Neuronal stem cell (in vitro differentiated cells): ENCODE measurements at regions not wholly inside any gene's neighbourhood (a gene's known extent, or its start where the extent isn't known, plus 50 kb on each side); places are given as distances from the start of the nearest gene placed in this dataset.

Experiments used
- DNase-seq: peaks from one replicate; pipeline ENCODE4 v3.0.0-alpha.2; 2013; ENCODE audit warnings: low spot score
- H2AFZ ChIP-seq: one replicate; pipeline ENCODE4 v1.6.1; 2013; ENCODE audit warnings: mild to moderate bottlenecking, low read length, inconsistent platforms
- H2AK5ac ChIP-seq: 2 replicates; pipeline ENCODE4 v1.6.1; 2013; ENCODE audit warnings: low read depth, mild to moderate bottlenecking, inconsistent platforms, low read length, moderate library complexity, mixed read lengths
- H2BK120ac ChIP-seq: 2 replicates; pipeline ENCODE4 v1.6.1; 2013; ENCODE audit warnings: low read depth, mild to moderate bottlenecking, inconsistent platforms, low read length, moderate library complexity, mixed read lengths
- H2BK12ac ChIP-seq: one replicate; pipeline ENCODE4 v1.6.1; 2013; ENCODE audit warnings: low read length, inconsistent platforms
- H2BK15ac ChIP-seq: 2 replicates; pipeline ENCODE4 v1.6.1; 2013; ENCODE audit warnings: mild to moderate bottlenecking, low read length, inconsistent platforms, mixed read lengths
- H2BK5ac ChIP-seq: one replicate; pipeline ENCODE4 v1.6.1; 2013; ENCODE audit warnings: inconsistent platforms, mild to moderate bottlenecking, low read length, moderate library complexity
- H3K14ac ChIP-seq: one replicate; pipeline ENCODE4 v1.6.1; 2013; ENCODE audit warnings: low read length, inconsistent platforms
- H3K18ac ChIP-seq: 2 replicates; pipeline ENCODE4 v1.6.1; 2013; ENCODE audit warnings: low read length, inconsistent platforms
- H3K23ac ChIP-seq: 2 replicates; pipeline ENCODE4 v1.6.1; 2013; ENCODE audit warnings: low read depth, mild to moderate bottlenecking, mixed read lengths, low read length, inconsistent platforms; ENCODE audit not compliant: poor library complexity
- H3K27ac ChIP-seq: replicated peaks from 3 replicates; pipeline ENCODE4 v1.5.1; 2013; ENCODE audit warnings: low read length, inconsistent platforms
- H3K27me3 ChIP-seq, 3 experiments: 2 replicates each; pipeline ENCODE4 v1.6.1; 2013; ENCODE audit warnings: low read length in 3 of 3, mild to moderate bottlenecking in 2 of 3, inconsistent platforms in 1 of 3, low read depth in 1 of 3, mixed read lengths in 1 of 3, moderate library complexity in 1 of 3; ENCODE audit not compliant: control insufficient read depth in 3 of 3, insufficient read depth in 3 of 3
- H3K36me3 ChIP-seq, 2 donors: replicated peaks in 1 of 2; 2 replicates each; pipeline ENCODE4 v1.6.1; 2013; ENCODE audit warnings: low read length in 2 of 2; ENCODE audit not compliant: control insufficient read depth in 2 of 2, insufficient read depth in 2 of 2
- H3K4ac ChIP-seq: 2 replicates; pipeline ENCODE4 v1.6.1; 2013; ENCODE audit warnings: inconsistent platforms, mild to moderate bottlenecking, low read length, moderate library complexity
- H3K4me1 ChIP-seq, 2 donors: 1 replicate in 1 of 2; 2 replicates in 1 of 2; pipeline ENCODE4 v1.6.1; 2013; ENCODE audit warnings: low read length in 2 of 2, low read depth in 1 of 2; ENCODE audit not compliant: control insufficient read depth in 2 of 2, insufficient read depth in 1 of 2
- H3K4me2 ChIP-seq: one replicate; pipeline ENCODE4 v1.6.1; 2013; ENCODE audit warnings: mild to moderate bottlenecking, low read length, inconsistent platforms; ENCODE audit not compliant: insufficient read depth, poor library complexity, severe bottlenecking
- H3K4me3 ChIP-seq, 2 donors: 2 replicates each; pipeline ENCODE4 v1.5.1; 2013; ENCODE audit warnings: low read length in 2 of 2, mild to moderate bottlenecking in 2 of 2, inconsistent platforms in 1 of 2, moderate library complexity in 1 of 2
- H3K79me1 ChIP-seq: one replicate; pipeline ENCODE4 v1.6.1; 2013; ENCODE audit warnings: low read depth, mild to moderate bottlenecking, inconsistent platforms, low read length, moderate library complexity
- H3K9ac ChIP-seq: one replicate; pipeline ENCODE4 v1.6.1; 2013; ENCODE audit warnings: mild to moderate bottlenecking, low read depth, low read length, inconsistent platforms; ENCODE audit not compliant: poor library complexity
- H3K9me3 ChIP-seq, 2 donors: replicated peaks in 1 of 2; 2 replicates each; pipeline versions ENCODE3 to v1.6.1; 2013; ENCODE audit warnings: low read length in 2 of 2, mild to moderate bottlenecking in 2 of 2, inconsistent platforms in 1 of 2, low read depth in 1 of 2, mixed read lengths in 1 of 2, moderate library complexity in 1 of 2; ENCODE audit not compliant: control insufficient read depth in 2 of 2, insufficient read depth in 1 of 2
- H4K8ac ChIP-seq: one replicate; pipeline ENCODE4 v1.6.1; 2013; ENCODE audit warnings: low read depth, mild to moderate bottlenecking, inconsistent platforms, low read length, moderate library complexity
- H4K91ac ChIP-seq: one replicate; pipeline ENCODE4 v1.6.1; 2013; ENCODE audit warnings: low read length, low read depth, mild to moderate bottlenecking, inconsistent platforms; ENCODE audit not compliant: poor library complexity
- WGBS, 2 donors: extraction: QIAGEN DNeasy Blood & Tissue Kit; methylation state at CpG; one replicate each; pipeline ENCODE4 v1.1.7; 2013; ENCODE audit warnings: missing lambda C conversion rate in 2 of 2, mixed read lengths in 1 of 2; ENCODE audit not compliant: insufficient read length in 2 of 2, insufficient replicate concordance in 1 of 2; ENCODE audit errors: extremely low coverage in 2 of 2; 5-methylcytosine and 5-hydroxymethylcytosine counted together

- Histone ChIP-seq H3K9me3 (no peaks in the 10 kb centered on the region), H3K4ac (no peak overlapping the region), H2BK12ac (no peak overlapping the region), H3K27me3 (no peaks in the 10 kb centered on the region), H3K36me3 (no peaks in the 10 kb centered on the region), H3K4me3 (no peak overlapping the region), H3K4me1 (no peaks in the 10 kb centered on the region), H2AK5ac (no peak overlapping the region), H4K8ac (no peak overlapping the region), H3K18ac (no peak overlapping the region), H2BK120ac (no peak overlapping the region), H3K27ac (no peak overlapping the region), H4K91ac (no peak overlapping the region), H2BK15ac (no peak overlapping the region), H3K9ac (no peak overlapping the region), H2AFZ (no peak overlapping the region), H3K79me1 (no peaks in the 10 kb centered on the region), H2BK5ac (no peak overlapping the region), H3K23ac (no peak overlapping the region), H3K4me2 (no peak overlapping the region), H3K14ac (no peak overlapping the region)
- DNase-seq = no peak
- WGBS, 2 donors = no CpG with 5 or more reads among the region's 3 CpGs
Measured at GRCh38 chr4:125760956-125761355, 446.2 kb downstream of the FAT4 start.

- no peak overlapping the region for H3K27ac ChIP-seq
- no peaks in the 10 kb centered on the region for H3K4me1 ChIP-seq
- no peak overlapping the region for H2BK5ac ChIP-seq
- H4K91ac ChIP-seq = no peak overlapping the region
- H3K79me1 ChIP-seq = no peaks in the 10 kb centered on the region
- no peak overlapping the region for H3K23ac ChIP-seq
- H3K9ac ChIP-seq = no peak overlapping the region
- H3K4me2 ChIP-seq = no peak overlapping the region
- H3K9me3 ChIP-seq = no peaks in the 10 kb centered on the region
- no peak overlapping the region for H3K18ac ChIP-seq
- no peak for DNase-seq
- H4K8ac ChIP-seq = no peak overlapping the region
- no CpG with 5 or more reads among the region's 3 CpGs for WGBS, 2 donors
- no peak overlapping the region for H2AFZ ChIP-seq
- H2AK5ac ChIP-seq = no peak overlapping the region
- no peaks in the 10 kb centered on the region for H3K36me3 ChIP-seq
- H3K4me3 ChIP-seq = no peak overlapping the region
- no peaks in the 10 kb centered on the region for H3K27me3 ChIP-seq
- H3K14ac ChIP-seq = no peak overlapping the region
- H2BK12ac ChIP-seq = no peak overlapping the region
- H2BK15ac ChIP-seq = no peak overlapping the region
- H3K4ac ChIP-seq = no peak overlapping the region
- H2BK120ac ChIP-seq = no peak overlapping the region
Measured at GRCh38 chr4:125762537-125762936, 447.8 kb downstream of the FAT4 start.

GRCh38 chr4:125765941-125766340 is 451.2 kb downstream of the FAT4 start:
- Histone ChIP-seq H3K4ac (no peak overlapping the region), H3K79me1 (no peaks in the 10 kb centered on the region), H2BK12ac (no peak overlapping the region), H3K27ac (no peak overlapping the region), H3K18ac (no peak overlapping the region), H3K23ac (no peak overlapping the region), H4K8ac (no peak overlapping the region), H2AK5ac (no peak overlapping the region), H2BK120ac (no peak overlapping the region), H2BK5ac (no peak overlapping the region), H3K27me3 (no peaks in the 10 kb centered on the region), H3K4me1 (no peaks in the 10 kb centered on the region), H3K9me3 (no peaks in the 10 kb centered on the region), H3K9ac (no peak overlapping the region), H4K91ac (no peak overlapping the region), H2BK15ac (no peak overlapping the region), H3K36me3 (no peaks in the 10 kb centered on the region), H3K4me2 (no peak overlapping the region), H3K14ac (no peak overlapping the region), H2AFZ (no peak overlapping the region), H3K4me3 (no peak overlapping the region)
- DNase-seq = no peak

GRCh38 chr4:125770814-125771398 is 456.2 kb downstream of the FAT4 start:
- H3K23ac ChIP-seq = no peak overlapping the region
- no peak overlapping the region for H4K91ac ChIP-seq
- H3K9ac ChIP-seq = no peak overlapping the region
- no peak overlapping the region for H2BK12ac ChIP-seq
- no CpG with 5 or more reads among the region's 6 CpGs for WGBS, 2 donors
- H3K4me1 ChIP-seq = no peaks in the 10 kb centered on the region
- no peak overlapping the region for H3K14ac ChIP-seq
- DNase-seq = no peak
- H3K27ac ChIP-seq = no peak overlapping the region
- no peak overlapping the region for H2BK5ac ChIP-seq
- H2BK120ac ChIP-seq = no peak overlapping the region
- H3K4me2 ChIP-seq = no peak overlapping the region
- H2AFZ ChIP-seq = no peak overlapping the region
- H3K4ac ChIP-seq = no peak overlapping the region
- H3K9me3 ChIP-seq = no peaks in the 10 kb centered on the region
- no peaks in the 10 kb centered on the region for H3K27me3 ChIP-seq
- H3K79me1 ChIP-seq = no peaks in the 10 kb centered on the region
- no peak overlapping the region for H3K4me3 ChIP-seq
- H2BK15ac ChIP-seq = no peak overlapping the region
- no peak overlapping the region for H4K8ac ChIP-seq
- H3K18ac ChIP-seq = no peak overlapping the region
- no peaks in the 10 kb centered on the region for H3K36me3 ChIP-seq
- no peak overlapping the region for H2AK5ac ChIP-seq
